Renal pelvis (tissue), 1 donor: ENCODE measurements at regions not wholly inside any gene's neighbourhood (a gene's known extent, or its start where the extent isn't known, plus 50 kb on each side); places are given as distances from the start of the nearest gene placed in this dataset.
A peak's percentile ranks its signal among the peaks of the same experiment; 100 is the strongest.

Source experiments
- DNase-seq: peaks from one replicate; pipeline ENCODE4 v3.0.0-alpha.2; 2013

GRCh38 chr4:177696438-177696966 is 254.3 kb upstream of the AGA start:
- DNase-seq: no peak

- peak; percentile 2 for DNase-seq
These were observed 257.4 kb upstream of the AGA start for GRCh38 chr4:177699365-177700213.

DNA sequence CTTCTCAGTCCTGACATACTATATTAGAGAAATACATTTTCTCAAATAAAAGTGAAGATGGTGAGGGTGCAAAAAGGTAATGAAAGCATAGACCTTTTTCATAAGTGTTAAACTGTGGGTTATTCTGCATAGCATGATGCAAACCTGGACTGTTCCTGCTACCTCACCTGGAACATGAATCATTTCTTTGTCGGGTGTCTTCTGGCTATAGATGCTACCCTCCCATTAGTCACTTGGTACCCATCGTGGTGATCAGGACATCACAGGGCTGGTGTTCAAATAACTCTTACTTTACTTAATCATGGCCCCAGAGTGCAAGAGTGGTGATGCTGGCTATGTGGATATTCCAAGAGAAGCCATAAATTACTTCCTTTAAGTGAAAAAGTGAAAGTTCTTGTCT is 264.7 kb upstream of the AGA start:
- DNase-seq: no peak

- no peak for DNase-seq
These were observed 271.2 kb upstream of the AGA start for GRCh38 chr4:177713454-177713853.

DNA sequence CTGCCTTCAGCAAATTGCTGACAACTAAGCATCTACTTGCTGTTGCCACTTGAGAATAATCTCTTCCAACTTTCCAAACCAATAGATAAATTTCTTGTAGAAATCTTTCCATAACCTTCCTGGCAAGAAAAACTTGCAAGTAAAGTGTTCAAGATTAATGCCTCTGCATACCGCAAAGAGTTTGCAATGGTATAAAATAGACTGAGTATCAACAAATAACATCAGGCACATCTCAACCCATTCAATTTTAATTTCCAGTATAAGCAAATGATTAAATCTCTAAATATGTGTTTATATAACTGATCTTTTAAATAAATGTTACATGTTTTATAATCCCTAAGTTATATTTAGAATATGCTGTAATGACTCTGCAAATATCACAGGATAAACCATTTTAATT is 275.2 kb upstream of the AGA start:
- no peak for DNase-seq

DNA sequence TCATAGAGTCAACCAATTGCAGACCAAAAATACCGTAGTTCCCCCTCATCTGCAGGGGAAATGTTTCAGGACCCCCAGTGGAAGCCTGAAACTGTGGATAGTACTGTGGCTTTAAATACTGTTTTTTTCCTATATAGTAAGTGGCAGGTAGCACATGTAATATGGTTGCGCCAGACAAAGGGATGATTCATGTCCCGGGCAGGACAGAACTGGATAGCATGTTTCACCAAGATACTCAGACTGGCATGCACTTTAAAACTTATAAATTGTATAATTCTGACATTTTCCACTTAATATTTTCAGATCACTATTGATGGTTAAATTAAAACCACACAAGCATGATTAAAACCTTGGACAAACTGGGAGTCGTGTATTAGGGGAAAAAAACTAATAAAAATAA is 276.3 kb upstream of the AGA start:
- DNase-seq: no peak

DNA sequence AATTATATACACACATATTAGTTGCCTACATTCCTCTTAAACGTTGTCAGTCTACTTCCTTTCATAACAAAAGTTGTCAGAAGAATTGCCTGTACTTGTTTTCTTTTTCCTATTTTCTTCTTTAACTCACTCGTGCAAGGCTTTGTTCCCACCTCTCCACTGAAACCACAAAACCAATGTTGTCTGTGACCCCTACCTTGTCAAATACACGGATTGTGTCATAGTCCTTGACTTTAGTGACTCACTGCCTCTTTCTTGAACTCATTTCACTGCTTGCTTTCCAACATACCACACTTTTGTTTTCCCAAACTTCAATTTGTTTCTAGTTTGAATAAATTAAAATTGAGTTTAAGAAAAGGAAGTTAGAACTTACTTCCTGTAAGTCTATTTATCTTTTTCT is 283.9 kb upstream of the AGA start:
- DNase-seq: no peak

DNA sequence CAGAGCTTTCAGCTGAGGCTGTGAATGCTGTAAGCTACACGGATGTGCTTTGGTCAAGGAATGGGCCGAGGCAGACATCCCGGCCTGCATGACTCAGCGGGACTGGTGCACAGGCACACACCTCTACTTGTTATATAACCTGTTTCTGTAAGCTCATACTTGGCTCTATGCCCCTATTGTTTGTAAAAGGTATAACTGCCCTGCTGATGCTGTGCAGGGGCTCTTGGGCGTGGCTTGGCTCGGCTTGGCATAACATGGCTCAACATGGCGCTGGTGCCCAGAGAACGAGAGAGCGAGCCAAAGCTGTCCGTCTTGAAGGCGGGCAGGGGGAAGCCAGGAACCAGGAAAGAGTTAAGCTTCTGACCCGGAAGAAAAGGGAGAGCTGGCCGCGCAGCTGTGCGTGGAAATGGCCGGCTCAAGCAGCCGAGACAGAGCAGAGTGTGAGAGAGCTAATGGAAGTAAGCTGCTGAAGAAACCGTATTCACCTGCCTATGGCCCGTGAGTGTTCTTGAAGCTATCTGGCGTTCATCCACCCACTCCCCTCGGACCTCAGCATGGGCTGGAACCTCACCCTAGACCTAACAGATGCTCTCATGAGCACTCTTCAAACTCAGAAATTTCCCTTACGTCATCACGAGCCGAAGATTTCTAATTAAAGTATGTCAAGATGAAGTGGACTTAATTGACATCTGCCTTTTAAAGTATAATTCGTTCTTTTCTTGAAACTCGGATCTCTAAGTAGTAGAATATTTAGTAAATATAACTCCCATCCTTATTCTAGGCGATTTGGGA is 286.3 kb upstream of the AGA start:
- no peak for DNase-seq

DNA sequence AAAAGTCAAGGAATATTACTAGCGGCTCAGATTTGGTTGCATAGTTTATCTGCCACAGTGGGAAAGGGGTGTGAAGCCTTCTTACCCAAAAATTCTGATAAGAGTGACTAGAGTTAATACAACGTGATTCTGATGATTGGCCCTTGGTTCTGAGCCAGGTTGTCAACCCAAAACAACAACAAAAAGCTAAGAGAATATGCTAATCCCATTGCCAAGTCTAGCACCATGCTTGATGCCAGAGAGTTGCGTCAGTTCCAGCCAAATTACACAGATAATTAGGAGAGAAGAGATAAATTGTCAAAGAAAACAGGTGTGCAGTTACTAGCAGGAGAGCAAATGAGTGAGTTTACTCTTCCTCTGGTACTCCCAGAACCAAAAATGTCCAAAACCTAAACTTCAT is 287.4 kb upstream of the AGA start:
- no peak for DNase-seq

GRCh38 chr4:177737387-177737940 is 295.2 kb upstream of the AGA start:
- no peak for DNase-seq

DNA sequence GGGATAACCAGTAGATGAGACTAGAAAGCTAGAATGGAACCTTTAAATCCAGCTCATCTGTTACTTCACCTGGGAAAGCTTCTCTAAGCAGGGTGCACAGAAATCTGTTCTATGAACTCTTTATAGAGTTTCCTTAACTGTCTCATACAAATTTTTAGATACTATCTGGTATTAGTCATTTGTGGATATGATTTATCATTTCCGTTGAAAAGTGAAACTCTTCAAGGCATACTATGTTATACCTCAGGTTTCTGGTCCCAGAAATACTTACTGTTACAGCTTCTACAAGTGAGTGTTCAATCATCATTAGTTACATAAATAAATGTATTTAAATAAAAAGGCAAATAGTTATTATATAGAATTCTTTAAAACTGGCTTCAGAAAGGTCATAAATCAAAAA is 298.3 kb upstream of the AGA start:
- DNase-seq: no peak

GRCh38 chr4:177759729-177760128 is 317.5 kb upstream of the AGA start:
- DNase-seq: no peak

DNA sequence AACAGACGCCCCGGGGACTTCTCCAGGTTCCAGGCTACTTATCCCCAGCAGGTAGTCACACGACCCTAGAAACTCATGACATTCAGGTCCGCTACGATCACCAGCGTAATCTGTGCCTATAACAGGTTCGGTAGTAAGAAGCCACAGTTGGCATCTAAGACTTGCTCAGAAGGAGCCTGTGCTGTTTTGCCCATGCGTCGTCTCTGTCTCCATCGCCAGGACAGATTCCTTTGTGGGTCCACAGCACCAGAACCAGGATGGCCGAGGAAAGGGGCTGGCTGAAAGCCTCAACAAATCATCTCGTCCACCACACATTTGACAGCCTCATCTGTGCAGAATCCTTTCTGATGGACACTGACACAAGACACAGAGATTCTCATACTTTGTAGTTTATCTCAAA is 319.5 kb upstream of the AGA start:
- DNase-seq: no peak

GRCh38 chr4:177769155-177769554 is 326.9 kb upstream of the AGA start:
- no peak for DNase-seq

GRCh38 chr4:177770776-177771175 is 328.5 kb upstream of the AGA start:
- no peak for DNase-seq

- DNase-seq: no peak
These were observed 329.4 kb upstream of the AGA start for GRCh38 chr4:177771645-177772044.

GRCh38 chr4:177778623-177779022 is 336.4 kb upstream of the AGA start:
- no peak for DNase-seq

GRCh38 chr4:177785000-177785399 is 342.8 kb upstream of the AGA start:
- DNase-seq: no peak

GRCh38 chr4:177789610-177790009 is 347.4 kb upstream of the AGA start:
- DNase-seq: no peak

GRCh38 chr4:177791188-177791587 is 349.0 kb upstream of the AGA start:
- no peak for DNase-seq

DNA sequence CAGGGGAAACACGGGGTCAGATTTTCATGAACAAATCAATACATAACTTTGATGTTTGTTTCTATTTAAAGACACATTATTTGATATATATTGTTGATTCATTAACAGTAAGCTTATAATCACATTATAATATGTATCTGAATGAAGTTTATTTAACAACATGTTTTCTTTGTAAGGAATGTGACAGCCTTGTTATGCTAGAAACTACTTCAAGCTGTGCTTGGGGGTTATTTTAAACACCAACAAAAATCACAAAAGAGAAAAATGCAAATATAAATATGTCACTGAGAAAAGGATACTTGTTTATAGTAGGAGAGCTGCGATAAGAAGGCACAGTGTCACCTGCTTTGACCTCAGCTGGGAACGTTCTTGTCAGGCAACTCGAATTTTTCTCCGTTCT is 354.6 kb upstream of the AGA start:
- DNase-seq: no peak

DNA sequence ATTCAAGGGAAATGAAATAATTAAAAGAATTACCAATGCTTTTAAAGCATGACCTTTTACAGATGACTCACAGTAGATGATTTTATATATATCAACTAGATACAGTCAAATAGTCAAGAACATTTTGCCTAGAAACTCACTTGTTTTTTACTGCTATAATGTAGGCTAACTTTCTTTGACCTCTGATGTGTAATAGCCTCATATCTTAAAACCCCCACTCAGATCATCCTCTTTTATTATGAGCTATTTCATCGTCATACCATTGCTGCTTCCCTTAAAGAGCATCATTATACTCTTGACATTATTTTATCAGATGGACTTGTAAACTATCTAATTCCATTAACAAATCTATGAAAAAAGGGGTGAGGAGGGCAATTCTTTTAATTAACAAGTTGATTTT is 355.9 kb upstream of the AGA start:
- no peak for DNase-seq

DNA sequence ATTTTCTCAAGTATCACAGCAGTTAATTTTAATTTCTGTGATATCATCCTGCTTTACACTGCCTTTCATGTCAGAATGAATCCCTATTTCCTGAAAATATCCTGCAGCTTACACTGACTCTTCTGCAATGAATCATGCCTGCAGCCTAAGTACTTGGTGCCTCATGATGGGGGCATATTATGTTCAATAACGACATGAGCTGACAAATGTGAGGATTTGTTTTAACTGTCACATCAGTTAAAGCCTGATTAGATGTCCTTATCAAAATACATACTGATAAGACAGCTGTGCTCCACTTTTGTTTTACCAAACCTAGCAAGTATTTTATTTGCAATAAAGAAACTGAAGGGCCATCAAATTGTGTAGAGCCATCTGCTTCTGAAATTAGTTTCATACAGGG is 359.9 kb upstream of the AGA start:
- no peak for DNase-seq
